Stimulated activated CD8-positive, alpha-beta memory T cell treated with anti-CD3 and anti-CD28 coated beads, Interleukin-4, amount 100 ng/mL, for 1 hour (primary cell): ENCODE measurements at regions not wholly inside any gene's neighbourhood (a gene's known extent, or its start where the extent isn't known, plus 50 kb on each side); places are given as distances from the start of the nearest gene placed in this dataset.
"Not testable (repeated sequence)": the region's sequence is repeated elsewhere in the genome, so short reads cannot be mapped to it uniquely, and the experiment has no call there.

Experiments
- DNase-seq, 2 donors: peaks; one replicate each; pipeline ENCODE4 v3.0.0-alpha.2; 2020; ENCODE audit warnings: low read depth in 2 of 2, low spot score in 1 of 2

DNA sequence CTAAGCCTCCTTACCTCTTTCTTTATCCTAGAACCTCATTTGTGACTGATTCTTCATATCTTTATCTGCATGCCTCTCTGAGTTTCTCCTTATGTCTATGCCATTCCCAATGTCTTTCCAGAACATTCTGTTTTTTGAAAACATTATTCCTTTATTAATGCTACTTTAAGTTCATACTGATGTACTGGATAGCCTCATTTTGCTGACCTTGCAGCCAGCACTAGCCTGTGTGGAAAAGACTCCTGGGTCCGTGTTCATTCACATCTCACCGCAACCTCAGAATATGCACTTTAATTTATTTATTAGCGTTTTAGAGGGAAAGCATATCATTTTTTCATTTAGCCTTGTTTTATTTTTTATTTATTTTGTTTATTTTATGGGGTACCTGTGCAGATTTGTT lies 208.1 kb upstream of the NPVF start:
- DNase-seq = no peak

DNA sequence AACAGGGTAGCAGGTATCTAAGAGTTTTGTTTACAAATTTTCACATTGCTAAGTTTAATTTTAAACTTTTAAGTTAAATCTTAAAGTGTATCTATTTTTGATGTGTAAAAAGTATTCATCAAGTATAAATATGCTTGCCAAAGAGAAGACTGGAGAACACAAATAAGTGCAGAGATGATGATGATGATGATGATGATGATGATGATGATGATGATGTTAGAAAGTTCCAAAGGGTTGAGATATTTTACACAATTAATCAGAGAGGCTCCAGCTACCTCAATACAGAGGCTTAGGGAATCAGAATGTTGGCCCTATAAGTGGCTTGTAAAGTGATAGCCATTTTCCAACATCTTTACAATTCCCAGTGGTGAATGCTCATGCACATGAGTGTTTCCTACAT lies 209.0 kb upstream of the NPVF start:
- DNase-seq = no peak

DNA sequence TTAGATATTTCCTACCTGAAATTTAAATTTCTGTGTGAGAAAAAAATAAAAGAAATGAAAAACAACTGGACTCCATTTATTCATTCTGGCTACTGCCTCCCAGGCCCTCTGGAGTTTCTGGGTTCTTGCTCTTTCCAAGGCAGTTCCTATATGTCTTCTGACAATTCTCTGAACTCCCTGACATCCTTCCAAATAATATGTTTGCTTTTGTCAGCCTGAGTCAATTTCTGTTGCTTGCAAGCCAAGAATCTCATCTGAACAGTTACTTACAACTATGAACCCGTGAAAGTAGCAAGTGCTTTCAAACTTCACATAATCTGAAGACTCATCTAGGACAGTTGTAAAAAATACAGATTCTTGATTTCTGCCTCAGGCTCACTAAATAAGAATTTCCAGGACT lies 216.7 kb upstream of the NPVF start:
- no peak for DNase-seq

DNA sequence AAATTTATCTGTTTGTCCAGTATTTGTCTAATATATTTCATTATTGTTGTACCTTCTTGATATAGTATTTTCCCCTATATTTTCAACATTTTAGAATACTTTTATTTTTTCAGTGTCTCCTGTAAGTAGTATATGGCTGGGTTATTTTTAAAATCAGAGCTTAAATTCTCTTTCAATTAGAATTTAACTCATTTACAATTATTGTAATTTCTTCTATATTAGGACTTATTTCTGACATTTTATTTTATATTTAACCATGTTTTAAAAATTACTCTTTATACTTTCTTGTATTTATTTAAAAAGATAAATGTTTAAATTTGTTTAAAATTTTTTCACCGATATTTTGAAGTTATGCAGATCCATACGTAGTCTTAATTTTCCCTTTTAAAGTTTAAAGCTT lies 220.0 kb upstream of the NPVF start:
- no peak for DNase-seq

- no peak for DNase-seq
These were observed 225.7 kb upstream of the NPVF start for GRCh38 chr7:25454020-25454419.

- no peak for DNase-seq
These were observed 226.3 kb upstream of the NPVF start for GRCh38 chr7:25454562-25455041.

GRCh38 chr7:25455683-25456251 lies 227.5 kb upstream of the NPVF start:
- DNase-seq = no peak

- no peak for DNase-seq
These were observed 228.3 kb upstream of the NPVF start for GRCh38 chr7:25456467-25457171.

DNA sequence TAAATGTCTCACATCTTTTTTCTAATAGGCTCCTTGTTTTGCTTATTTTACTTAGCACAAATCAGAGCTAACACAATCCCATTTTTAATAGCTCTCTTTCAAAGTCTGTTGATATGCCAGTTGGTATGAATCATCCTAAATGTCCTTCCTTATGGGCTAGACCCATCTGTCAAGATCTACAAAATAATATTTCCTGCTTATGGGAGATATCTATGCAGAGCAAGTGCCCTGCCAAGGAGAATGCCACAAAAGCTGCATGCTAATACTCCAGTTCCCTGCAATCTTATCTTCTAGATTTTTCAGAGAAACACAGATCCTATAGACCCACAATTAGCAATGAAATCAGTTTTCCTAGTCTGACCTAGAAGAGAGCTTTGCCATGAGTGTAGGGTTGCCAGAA lies 230.8 kb upstream of the NPVF start:
- no peak for DNase-seq

GRCh38 chr7:25460433-25460832 lies 232.1 kb upstream of the NPVF start:
- DNase-seq = no peak

DNA sequence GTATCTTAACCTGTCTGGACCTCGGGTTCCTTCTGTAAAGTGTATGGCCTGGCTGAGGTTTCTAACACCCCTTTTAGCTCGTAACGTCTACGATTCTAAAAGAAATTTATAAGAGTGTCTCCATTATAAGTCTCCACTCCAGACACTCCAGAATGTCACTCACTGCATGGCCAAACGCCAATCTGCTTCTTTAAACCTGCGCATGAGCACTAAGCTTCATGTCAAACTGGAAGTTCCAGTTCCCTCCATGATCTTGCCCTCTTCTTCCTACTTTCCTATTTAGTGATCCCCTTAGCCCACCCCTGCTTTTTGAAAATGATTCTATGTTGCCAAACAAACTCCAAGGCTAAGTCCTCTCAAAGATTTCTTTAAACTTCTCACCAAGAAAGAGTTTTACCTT lies 241.4 kb upstream of the NPVF start:
- no peak for DNase-seq

DNA sequence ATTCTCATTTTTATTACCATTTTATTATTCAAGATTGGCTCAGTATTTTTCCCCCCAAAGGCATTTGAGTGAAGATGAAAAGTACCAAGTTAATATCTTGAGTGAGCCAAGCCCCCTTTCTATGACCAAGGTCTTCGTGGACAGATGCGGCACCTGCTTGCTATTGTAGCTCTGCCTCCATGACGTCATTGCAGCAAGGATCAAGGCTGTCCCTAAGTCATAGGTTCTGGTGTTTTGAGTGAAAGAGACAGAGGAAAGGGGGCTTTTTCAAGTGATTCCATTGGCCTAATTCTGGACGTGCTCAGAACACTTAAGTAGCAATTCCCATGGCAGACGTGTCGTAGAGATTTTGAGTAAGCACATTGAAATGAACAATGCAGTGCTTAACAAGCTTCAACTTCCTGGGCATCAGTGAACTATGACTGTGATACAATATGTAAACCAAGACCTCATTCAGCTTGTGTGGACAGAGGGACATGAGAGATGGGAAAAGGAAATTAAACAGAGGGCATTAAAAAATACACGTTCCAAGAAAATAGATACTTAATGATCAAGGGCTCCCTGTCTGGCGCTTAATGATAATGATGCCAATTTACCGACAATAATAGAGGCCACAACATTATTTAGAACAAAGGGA lies 248.7 kb upstream of the NPVF start:
- no peak for DNase-seq

DNA sequence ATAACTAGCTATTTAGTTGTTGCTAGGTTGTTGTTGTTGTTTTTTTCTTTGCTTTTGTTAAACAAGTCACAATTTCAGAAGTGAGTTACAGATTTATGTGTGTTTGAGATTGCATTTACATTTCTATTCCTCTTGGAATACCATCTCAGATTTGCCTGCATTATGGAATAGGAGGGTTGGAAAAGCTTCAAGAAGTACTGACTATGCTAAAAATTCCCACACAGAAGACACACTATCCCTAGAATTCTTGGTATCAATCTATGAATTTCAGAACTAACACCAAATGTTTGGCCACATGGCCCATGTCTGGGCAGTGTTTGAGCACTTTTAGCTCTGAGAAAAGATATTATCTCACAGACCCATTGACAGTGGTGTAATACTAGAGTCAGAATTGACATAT lies 249.9 kb upstream of the NPVF start:
- DNase-seq = not testable (repeated sequence)

DNA sequence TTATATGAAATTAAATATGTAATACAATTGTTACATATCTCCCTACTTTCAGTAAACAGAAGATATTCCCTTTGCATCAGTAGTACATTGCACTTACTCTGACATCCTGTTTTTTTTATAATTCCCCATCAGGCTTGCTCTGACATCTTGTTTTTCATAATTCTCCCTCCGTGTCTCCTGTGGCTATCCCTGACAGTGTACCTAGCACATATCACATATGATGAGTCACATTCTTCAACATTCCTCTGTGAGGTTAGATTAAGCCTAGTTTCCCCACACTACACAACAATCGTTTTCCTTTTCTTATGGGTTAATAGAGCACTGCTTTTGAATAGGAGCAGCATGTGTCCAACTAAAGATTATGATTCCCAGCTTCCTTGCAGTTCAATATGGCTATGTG lies 250.6 kb upstream of the NPVF start:
- no peak for DNase-seq

DNA sequence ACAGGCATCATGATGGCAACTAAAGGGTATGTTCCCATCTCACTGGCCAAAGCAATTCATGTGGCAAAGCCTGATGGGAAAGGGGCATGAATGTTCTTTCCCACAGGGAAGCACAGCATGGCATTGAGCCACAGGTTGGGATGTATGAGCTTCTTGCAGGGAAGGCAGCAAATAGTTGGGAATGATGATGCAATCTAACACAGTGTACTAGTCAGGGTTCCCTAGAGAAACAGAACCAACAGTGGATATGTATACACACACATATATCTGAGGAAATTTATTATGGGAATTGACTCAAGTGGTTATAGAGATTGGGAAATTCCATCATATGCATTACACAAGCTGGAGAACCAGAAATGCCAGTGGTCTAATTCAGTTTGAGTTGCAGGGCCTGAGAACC lies 253.6 kb upstream of the NPVF start:
- DNase-seq = no peak

GRCh38 chr7:25482631-25483030 lies 254.3 kb upstream of the NPVF start:
- no peak for DNase-seq

- no peak for DNase-seq
These were observed 256.7 kb upstream of the NPVF start for GRCh38 chr7:25485026-25485425.

DNA sequence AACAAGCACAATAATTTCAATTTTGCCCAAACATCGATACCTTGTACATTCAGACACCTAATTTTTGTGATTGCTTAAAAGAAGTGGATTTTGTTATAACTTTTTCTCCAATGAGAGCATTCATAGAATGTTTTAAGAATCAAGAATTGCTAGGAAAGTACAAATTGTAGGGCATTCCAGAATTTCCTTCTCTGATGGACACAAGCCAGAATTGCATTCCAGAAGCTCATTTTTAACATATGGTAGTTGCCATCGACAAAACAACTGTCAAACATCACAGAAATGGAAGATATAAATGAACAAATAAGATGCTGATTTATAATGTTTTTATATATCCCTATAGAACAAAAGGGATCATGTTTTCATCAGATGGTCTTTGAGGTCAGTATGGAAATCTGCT lies 258.4 kb upstream of the NPVF start:
- no peak for DNase-seq

DNA sequence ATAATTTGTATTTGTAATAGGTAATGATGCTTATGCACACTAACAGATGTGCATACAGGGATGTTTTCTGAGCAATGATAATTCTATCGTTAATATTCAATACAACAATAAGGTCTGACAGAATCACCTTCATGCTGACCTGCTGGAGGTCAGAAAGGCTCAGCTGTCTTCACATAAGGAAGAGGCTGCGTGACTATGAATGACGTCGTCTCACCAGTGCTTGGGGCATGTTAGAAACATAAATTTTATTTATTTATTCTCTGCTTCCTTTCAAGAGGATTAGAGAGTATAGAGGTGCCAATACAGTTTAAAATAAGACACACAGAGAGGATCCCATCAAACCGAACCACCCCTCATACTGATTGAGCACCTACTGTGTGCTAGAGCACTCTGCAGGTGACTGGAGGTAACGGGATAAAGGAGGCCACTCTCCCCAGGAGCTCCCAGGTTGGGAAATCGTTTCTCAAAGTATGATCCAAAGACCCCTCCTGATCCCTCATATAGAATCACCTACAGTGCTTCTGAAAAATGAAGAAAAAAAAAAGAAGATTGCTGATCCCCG lies 265.6 kb upstream of the NPVF start:
- no peak for DNase-seq

- no peak for DNase-seq
These were observed 266.6 kb upstream of the NPVF start for GRCh38 chr7:25494896-25495295.

DNA sequence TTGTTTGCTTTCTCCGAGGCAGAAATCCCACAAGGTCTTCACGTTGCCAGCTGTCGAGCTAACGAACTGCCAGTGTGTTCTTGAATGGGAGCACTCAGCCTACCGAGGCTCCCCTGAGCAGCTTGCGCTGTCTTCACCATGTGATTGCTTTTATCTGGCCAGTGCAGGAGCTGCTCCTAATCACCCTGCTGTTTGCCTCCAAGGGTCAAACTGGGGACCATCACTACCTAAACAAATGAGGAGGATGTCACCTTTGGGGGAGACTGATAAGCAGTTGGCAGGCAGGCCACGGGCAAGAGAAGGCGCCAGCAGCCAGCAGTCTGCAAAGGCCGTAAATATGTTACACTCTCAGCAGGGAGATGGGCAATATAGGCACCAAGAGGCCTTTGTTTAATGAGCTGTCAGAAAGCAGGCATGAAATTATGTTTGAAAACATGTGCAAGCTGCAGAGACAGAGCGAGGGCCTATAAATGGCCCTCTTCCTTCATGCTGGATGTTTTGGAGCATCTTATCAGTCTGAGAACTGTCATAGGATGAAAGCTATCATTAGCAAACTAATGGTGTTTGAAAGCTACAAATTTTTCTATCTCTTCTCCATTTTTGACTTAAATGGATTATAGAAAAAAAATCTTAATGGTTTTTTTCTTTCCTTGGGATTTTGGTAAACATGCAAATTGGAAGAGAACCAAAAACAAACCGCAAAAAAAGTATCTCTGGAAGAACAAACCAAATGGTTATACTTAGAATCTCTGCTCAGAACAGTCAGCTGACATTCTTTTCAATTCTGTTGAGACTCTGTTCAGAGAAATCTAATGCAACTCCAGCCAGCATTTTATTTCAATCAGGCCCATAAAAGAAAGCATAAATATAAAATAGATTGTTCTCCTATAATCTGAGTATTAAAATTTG lies 267.3 kb upstream of the NPVF start:
- DNase-seq = no peak
